NCI-H1048 (cell line): ENCODE measurements at regions not wholly inside any gene's neighbourhood (a gene's known extent, or its start where the extent isn't known, plus 50 kb on each side); places are given as distances from the start of the nearest gene placed in this dataset.

Experiments
- DNase-seq: peaks from one replicate; lab custom pipeline; 2025; lab: John Stamatoyannopoulos, UW

DNA sequence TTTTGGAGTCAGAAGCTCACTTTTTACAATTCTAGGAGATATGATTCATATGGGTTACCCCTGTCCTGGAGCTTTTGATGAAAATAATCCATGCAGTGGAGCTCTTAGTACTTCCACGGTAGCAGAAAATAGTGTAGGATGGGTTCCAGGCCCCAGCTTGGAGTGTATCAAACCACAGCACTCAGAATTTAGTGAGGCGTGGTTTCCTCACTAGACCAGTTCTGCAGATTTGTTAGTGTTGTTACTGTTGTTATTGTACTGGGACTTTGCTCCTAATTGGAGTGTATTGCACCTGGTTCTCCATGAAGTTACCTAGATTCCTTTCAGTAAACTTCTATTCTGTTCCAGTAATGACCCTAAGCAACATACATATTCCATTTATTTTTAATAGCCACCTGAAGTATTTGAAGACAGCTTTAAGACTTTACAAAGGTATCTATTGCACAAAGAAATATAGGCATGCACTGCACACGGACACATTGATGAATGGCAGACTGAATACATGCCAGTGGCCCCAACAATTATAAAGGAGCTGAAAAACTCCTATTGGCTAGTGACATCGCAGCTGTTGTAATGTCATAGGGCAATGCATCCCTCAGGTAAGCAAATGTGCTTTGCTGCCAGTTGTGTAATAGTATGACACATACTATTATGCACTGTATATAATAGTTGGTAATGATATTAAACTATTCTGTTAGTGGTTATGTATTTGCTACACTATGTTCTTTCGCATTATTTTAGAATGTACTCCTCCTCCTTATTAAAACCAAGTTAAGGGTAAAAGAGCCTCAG, 1058.0 kb downstream of the KCNT2 start:
- no peak for DNase-seq

DNA sequence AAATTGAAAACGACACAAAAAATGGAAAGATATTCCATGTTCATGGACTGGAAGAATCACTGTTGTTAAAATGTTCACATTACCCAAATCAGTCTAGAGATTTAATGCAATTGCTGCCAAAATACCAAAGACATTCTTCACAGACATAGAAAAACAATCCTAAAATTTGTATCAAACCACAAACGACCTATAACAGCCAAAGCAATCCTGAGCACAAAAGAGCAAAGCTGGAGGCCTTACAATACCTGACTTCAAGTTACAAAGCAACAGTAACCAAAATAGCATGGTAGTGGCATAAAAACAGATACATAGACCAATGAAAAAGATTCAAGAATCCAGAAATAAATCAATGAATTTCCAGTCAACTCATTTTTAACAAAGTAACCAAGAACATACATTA, 1077.3 kb downstream of the KCNT2 start:
- DNase-seq, result no peak

DNA sequence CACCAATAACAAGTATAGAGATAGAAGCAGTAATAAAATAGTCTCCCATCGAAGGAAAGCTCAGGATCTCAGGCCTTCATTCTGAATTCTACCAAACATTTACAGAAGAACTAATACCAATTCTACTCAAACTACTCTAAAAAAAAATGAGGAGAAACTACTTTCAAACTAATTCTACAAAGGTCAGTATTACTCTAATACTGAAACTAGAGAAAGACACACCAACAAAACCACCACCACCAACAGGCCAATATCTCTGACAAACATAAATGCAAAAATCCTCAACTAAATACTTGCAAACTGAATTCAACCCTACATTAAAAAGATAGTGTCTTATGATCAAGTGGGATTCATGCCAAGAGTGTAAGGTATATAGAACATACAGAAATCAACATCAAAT, 1078.4 kb downstream of the KCNT2 start:
- DNase-seq, result no peak

DNA sequence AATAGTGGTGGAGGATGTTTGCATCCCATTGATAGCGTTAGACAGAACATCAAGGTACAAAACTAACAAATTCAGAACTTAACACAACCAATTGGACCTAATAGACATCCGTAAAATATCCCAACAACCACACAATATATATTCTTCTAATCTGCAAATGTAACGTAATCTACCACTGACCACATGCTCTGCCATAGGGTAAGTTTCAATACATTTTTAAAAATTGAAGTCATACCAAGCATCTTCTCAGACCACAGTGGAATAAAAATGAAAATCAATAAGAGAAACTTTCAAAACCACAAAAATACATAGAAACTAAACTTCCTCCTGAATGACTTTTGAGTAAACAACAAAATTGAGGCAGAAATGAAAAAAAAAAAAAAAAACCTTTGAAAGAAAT, 1087.5 kb downstream of the KCNT2 start:
- DNase-seq, result no peak

DNA sequence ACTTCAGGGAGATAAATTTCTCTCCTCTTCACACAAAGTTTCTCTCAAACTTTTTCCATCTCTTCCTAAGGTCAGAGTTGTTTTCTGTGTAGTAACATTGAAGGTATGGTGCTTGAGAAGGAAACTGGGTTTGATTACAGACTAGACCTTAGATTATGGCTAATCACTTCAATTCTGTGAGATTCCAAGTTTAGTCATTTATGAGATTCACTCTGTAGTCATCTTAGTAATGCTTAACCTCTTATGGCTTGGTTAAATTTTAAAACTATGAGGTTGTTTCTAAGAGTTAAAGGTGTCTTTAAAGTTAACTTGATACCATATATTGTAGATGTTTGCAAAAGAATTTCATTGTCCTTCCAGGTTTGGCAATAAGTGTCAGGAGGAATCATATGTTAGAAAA, 1092.2 kb downstream of the KCNT2 start:
- DNase-seq, result no peak

DNA sequence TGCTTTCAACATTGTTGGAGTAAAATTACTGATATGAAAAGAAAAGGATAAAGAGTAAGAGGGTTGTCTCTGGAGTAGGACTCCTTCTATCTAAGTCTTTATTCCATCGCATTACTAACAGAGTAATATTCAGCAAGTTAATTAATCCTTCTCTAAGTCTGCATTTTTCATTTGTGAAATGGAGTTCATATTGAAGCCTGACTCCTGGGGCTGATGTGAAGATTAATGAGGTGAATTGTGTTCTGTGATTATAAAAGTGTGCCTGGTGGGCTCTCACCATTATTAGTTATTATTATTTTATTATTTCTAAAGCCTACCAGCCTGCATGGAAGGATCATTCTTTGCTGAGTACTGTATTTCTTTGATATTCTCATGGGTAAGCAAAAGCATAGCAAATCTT, 1096.7 kb downstream of the KCNT2 start:
- no peak for DNase-seq

DNA sequence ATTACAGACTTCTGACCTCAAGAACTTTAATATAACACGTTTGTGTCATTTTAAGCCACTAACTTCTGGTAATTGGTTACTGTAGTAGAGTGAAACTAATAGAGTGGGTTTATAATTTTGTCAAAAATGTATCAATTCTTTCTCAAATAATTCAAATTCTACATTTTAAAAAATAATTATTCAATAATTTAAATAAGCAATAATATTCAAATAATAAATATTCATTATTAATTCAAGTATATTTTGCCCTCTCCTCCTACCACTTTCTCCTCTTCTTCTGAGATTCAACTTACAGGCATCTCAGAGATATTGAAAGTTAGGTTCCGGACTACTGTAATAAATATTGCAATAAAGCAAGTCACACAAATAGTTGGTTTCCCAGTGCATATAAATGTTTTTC, 1107.1 kb downstream of the KCNT2 start:
- DNase-seq, result no peak

DNA sequence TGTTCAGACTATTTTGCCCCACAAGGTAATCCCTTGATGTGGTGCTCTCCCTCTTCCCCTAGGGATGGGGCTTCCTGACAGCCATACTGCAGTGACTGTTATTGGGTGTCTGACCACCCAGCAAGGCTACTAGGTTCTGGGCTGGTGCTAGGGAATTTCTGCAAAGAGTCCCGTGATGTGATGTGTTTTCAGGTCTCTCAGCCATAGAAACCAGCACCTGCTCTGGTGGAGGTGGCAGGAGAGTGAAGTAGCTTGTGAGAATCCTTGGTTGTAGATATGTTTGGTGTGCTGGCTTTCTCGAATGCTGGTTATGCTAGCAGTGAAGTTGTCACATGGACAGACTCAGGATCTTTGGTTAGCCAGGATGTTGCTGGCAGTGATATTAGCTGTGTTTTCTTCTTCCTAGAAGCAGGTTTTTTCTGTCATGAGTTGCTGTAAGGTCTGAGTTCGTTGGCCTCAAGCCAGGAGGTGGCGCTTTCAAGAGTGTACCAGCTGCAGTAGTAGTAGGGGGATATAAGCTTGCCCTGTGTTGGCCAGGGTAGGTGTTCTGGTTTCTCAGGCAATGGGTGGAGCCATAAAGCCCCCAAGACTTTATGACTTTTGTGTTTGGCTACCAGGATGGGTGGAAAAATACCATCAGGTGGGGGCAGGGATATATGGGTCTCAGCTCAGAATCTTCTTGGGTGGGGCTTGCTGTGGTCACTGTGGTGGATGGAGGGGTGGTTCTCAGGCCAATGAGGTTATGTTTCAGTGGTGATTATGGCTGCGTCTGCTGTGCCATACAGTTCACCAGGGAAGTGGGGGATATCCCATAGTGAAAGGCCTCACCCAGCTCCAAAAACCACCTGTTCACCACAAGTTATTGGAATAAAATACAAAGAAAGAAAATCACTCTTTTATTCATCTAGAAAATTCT, 1112.3 kb downstream of the KCNT2 start:
- no peak for DNase-seq

DNA sequence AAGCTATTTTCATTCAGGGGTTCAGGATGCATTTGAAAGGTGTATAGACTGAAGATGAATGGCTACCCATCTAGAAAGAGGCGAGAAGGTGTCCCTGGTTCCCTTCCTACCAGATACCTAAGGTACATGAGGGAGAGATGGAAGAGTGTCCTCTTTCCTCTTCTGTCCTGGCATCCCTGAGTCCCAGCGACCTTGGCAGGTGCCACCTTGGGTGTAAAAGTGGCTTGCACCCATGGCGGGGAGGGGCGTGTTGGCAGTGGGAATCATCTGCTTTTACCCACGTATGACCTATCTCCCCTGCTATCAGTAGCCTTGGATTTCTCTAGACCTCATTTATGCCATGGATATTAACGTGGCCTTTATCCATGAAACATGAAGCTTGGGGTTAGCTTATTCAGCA, 1126.1 kb downstream of the KCNT2 start:
- no peak for DNase-seq

DNA sequence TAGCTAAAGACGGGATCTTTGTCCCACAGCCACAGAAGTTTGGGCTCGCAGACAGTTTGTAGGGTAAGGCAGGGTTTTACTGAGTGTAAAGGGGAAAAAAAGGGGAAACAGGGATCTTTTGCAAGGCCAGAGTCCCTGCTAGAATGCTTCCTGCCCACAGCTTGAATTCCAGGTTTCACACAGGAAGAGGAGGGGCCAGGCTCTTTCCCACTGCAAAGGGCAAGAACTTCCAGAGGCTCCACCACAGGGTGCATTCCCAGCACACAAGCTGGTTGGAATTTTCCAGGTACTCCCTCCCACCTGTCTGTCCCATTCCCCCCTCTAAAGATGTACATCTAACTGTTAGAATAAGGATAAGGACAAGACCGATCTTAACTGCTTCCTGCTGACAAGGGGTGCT, 1126.9 kb downstream of the KCNT2 start:
- DNase-seq, result no peak

DNA sequence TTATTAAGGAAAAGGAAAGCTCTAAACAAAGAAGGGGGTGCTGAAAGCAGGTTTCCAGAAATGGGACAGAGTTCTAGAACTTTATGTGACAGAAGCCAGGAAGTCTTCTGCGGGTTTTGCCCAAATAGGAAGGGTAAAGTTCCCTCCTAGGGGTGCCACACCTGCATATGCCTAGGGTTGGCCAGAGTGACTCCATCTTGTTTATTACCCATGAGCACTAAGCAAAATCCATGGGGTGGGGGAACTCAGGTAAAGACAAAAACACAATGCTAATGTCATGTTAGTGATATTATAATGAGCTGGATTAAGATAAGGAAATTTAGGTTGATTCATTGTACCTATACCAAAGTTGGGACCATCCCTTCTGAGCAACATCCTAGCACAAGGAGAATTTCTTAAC, 1132.7 kb downstream of the KCNT2 start:
- DNase-seq, result no peak

DNA sequence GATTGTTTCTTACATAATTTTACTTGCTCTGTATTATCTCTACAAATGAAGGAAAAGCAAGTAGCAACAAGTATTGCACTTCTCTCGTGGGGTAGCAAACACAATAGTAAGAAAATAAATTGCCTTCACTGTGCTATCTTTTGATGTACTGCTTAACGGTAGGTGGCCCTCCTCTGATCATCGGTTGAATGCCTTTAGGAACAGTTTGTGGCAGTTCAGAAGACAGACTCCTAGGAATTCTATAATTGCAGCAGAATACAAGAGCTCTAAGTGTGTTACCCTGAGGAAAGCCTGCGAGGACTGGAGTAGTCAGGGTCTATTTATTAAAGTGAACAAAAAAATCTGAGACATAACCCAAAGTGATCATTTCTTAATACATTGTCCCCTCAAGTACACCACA, 1135.9 kb downstream of the KCNT2 start:
- DNase-seq, result no peak

DNA sequence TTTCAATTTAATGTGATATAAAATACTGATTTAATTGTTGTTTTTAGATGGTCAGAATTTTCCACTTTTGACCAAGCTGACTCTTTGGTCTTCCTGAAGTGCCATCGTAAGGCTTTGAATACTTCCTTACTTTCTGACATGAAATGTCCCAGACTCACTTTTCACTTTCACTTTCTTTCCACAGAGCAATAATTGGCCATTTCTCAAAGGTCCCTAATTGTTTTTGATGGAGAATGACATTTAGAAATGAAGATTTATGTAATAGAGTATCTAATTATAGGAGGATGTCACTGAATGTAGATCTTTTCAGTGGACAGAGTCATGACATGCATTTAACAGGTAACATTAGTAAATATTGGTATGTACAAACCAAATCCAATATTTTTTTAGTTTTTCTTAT, 1141.6 kb downstream of the KCNT2 start:
- DNase-seq, result no peak

DNA sequence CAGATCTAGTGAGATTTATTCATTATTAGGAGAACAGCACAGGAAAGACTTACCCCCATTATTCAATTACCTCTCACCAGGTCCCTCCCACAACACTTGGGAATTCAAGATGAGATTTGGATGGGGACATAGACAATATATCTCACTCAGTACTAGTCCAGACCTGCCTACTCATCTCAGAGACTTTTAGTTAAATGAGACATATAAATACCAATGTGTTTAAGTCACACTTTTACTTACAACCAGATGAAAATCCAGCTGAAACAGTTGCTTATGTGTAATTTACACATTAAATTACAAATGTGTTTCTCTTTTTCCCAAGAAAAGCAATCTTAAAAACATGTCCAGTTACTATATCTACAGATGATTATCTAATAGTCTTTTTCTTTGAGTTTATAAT, 1145.6 kb downstream of the KCNT2 start:
- DNase-seq, result no peak

DNA sequence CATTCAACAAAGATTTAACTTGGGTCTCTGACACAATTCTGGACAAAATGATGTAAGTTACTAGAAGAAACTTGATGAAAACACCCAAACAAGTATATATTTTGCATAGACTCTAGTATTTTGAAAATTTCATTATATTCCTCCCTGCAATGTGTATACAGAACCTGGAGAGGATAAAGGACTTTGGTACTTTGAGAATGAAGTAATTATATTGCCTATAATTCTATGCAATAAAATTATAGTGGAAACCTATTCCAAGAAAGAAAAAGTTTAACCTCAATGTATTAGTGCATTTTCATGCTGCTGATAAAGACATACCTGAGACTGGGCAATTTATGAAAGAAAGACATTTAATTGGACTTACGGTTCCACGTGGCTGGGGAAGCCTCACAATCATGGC, 1146.1 kb downstream of the KCNT2 start:
- no peak for DNase-seq

DNA sequence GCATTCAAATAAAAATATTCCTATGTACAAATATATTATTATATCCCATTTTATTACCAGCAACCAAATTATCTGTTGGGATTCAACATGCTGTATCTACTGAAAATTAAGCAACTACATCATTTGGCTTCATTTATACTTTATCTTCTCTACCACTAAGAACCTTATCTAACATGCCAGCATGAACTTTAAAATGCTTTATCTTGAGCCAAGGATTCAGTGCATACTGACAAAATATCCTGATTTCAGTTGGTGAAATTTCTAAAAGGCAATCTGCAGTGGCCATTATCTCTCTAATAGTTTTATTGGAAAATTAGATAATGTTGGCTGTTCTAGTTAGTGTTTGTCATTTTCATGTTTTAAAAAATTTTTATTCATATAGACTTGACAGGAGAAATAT, 1149.9 kb downstream of the KCNT2 start:
- DNase-seq, result no peak

DNA sequence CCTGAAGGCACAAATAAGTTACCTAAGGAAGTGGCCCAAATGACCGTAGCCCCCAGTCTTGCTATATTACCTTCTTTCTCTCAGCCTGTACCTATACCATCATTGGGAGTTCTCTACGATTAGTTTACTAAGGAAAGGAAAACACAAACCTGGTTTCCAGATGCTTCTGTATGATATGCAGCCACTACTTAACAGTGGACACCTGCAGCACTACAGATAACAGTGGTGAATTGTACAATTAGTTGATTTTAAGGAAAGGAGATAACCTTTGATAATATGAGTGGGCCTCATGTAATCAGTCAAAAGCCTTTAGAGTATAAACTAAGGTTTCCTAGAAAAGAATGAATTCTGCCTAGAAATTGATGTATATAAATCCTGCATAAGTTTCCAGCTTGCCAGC, 1157.4 kb downstream of the KCNT2 start:
- DNase-seq, result no peak

DNA sequence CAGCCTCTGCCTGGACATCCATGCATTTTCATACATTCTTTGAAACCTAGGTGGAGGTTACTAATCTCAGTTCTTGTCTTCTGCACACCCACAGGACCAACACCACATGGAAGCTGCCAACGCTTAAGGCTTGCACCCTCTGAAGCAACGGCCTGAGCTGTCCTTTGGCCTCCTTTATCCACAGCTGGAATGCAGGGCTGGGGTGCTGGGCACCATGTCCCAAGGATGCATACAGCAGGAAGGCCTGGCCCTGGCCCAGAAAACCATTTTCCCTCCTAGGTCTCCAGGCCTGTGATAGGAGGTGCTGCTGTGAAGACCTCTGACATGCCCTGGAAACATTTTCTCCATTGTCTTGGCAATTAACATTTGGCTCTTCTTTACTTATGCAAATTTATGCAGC, 1168.6 kb downstream of the KCNT2 start:
- no peak for DNase-seq

DNA sequence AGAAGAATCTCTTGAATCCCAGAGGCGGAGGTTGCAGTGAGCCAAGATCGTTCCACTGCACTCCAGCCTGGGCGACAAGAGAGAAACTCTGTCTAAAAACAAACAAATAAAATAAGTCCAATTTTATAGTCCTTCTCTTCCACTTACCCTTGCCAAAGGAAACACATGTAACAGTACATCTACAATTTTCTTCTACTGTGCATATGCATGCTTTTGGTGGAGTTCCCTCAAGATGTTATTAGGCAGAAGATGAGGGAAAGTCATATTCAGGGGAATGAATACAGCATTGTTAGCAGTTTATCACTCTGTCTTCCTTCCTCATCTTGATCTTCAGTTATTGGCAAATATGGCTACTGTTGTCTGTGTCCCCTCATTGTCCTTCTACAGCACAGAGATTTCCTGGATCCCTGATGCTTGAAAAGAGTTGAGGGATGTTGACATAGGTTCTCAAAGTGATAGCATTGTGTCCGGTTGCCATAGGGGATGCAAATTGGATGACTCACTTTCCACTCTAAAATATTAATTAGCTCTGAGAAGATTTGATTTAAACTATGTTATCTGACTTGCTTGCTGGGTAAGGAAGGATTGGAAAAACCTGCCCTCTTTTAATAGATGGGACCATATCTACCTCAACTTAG, 1173.6 kb downstream of the KCNT2 start:
- DNase-seq, result no peak

DNA sequence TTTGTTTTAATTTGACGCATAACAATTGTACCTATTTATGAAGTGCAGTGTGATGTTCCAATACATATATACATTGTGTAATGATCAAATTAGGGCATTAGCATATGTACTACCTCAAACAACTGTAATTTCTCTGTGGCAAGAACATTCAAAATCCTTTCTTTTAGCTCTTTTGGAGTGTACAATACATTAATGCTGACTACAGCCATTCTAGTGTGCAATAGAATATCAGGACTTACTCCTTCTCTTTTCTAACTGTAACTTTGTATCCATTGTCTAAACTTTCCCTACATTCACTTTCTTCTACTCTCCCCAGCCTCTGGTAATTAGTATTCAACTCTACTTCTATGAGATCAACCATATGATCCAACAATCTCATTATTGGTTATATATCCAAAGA, 1177.4 kb downstream of the KCNT2 start:
- no peak for DNase-seq

DNA sequence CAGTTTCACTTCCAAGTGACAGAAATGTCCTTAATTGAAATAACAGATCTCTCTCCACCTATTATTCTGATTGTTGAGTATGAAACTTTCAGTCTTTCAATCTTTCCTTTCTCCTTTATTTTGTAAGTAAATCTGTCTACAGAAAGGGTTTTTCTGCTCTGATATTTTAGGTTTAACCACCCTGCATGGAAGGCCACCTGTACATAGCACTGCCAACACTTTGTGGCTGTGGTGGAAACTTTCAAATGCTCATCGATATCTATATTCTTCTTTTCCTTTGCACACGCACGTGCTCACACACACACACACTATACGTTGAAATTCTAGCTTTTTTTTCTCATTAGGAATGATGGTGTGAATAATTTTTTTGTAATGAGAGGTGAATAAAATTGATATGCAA, 1179.3 kb downstream of the KCNT2 start:
- DNase-seq, result no peak

DNA sequence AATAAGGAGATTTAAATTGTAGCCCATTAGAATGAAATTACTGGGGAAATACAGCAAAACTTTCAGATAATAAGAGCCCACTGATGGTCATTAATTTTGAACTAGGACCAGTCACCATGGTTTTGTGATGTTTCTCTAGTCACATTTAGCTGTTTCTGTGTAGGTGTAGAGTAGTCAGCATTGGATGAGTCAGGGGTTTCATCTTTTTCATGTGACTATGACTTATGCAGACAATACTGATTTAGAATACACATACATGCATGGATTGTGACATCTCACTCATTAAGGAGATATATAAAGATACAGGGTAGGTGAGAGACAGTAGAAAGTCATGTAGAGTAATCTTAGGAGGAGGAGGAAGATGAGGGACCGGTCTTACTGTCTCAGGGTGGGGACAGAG, 1192.7 kb downstream of the KCNT2 start:
- no peak for DNase-seq

DNA sequence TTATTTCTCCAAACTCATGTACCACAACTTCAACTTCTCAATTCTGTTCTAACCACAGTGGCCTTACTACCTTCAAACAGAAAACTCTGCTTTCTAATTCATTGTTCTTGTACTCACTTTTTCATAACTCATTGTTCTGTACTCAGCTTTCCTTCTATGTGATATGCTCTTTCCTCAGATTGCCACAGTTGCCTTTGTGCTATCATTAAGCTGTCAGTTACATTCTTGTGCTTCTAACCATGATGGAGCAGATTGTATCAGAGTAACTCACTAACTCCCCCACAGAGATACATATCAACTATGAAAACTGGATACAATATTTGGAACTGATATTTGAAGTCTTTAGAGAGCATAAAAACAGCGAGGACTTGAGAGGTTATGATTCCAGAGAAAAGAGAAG, 1213.7 kb downstream of the KCNT2 start:
- DNase-seq, result no peak
